Suprapubic skin (tissue), 4 donors: ENCODE measurements at regions not wholly inside any gene's neighbourhood (a gene's known extent, or its start where the extent isn't known, plus 50 kb on each side); places are given as distances from the start of the nearest gene placed in this dataset.

Experiments
- DNase-seq, 2 donors: peaks; one replicate each; pipeline ENCODE4 v3.0.0-alpha.2; 2019; ENCODE audit warnings: low spot score in 2 of 2
- H3K27ac ChIP-seq: fragments of 200-600 bp; sonication (generic); one replicate; pipeline ENCODE4 v1.5.1; 2019
- H3K27me3 ChIP-seq: fragments of 200-600 bp; sonication (generic); one replicate; pipeline ENCODE4 v1.5.1; 2019
- H3K36me3 ChIP-seq: fragments of 200-600 bp; sonication (generic); one replicate; pipeline ENCODE4 v1.5.1; 2019
- H3K4me1 ChIP-seq: fragments of 200-600 bp; sonication (generic); one replicate; pipeline ENCODE4 v1.5.1; 2019
- H3K4me3 ChIP-seq: fragments of 200-600 bp; sonication (generic); one replicate; pipeline ENCODE4 v1.5.1; 2019; ENCODE audit warnings: mild to moderate bottlenecking
- H3K9me3 ChIP-seq: fragments of 200-600 bp; sonication (generic); one replicate; pipeline ENCODE4 v1.5.1; 2019
- CTCF ChIP-seq, 2 donors: fragments of 200-600 bp in 1 of 2; fragments of 450-650 bp in 1 of 2; sonication (generic) in 1 of 2; IDR thresholded peaks; one replicate each; pipeline ENCODE4 v1.5.1; 2016 to 2019; ENCODE audit warnings: antibody characterized with exemption in 2 of 2, mild to moderate bottlenecking in 1 of 2, moderate library complexity in 1 of 2
- EP300 ChIP-seq: sonication (generic); formaldehyde crosslinking; IDR thresholded peaks from one replicate; pipeline ENCODE4 v1.6.1; 2017; ENCODE audit warnings: antibody characterized with exemption
- POLR2A ChIP-seq, 2 donors: fragments of 450-650 bp; IDR thresholded peaks; one replicate each; pipeline ENCODE4 v1.6.1; 2017; ENCODE audit warnings: antibody characterized with exemption in 2 of 2, mild to moderate bottlenecking in 2 of 2, moderate library complexity in 2 of 2
- POLR2AphosphoS5 ChIP-seq, 3 donors: sonication (generic); formaldehyde crosslinking; IDR thresholded peaks; one replicate each; pipeline ENCODE4 v1.6.1; 2017; ENCODE audit warnings: antibody characterized with exemption in 3 of 3
- WGBS: methylation state at CpG from one replicate; pipeline ENCODE4 v1.1.5; 2018; 5-methylcytosine and 5-hydroxymethylcytosine counted together

- Histone ChIP-seq H3K36me3 (no peaks in the 10 kb centered on the region), H3K9me3 (no peaks in the 10 kb centered on the region), H3K4me3 (no peak overlapping the region), H3K27ac (no peak overlapping the region), H3K27me3 (no peaks in the 10 kb centered on the region), H3K4me1 (no peaks in the 10 kb centered on the region)
- TF ChIP-seq CTCF (IDR thresholded peaks at IDR 0.05) (no peak), POLR2AphosphoS5 (IDR thresholded peaks at IDR 0.05) (no peak), EP300 (no peak), POLR2A (IDR thresholded peaks at IDR 0.05) (no peak)
- DNase-seq, result no peak
Measured at GRCh38 chr2:133908171-133908570, 339.9 kb upstream of the NCKAP5 start.

GRCh38 chr2:133918141-133918540 is 335.7 kb upstream of the MGAT5 start:
- H3K36me3 ChIP-seq, result no peaks in the 10 kb centered on the region
- TF ChIP-seq EP300, result no peak
- TF ChIP-seq POLR2A (IDR thresholded peaks at IDR 0.05), result no peak
- TF ChIP-seq POLR2AphosphoS5 (IDR thresholded peaks at IDR 0.05), result no peak
- TF ChIP-seq CTCF (IDR thresholded peaks at IDR 0.05), result no peak
- H3K27me3 ChIP-seq, result no peaks in the 10 kb centered on the region
- DNase-seq, result no peak
- no peak overlapping the region for H3K4me3 ChIP-seq
- H3K9me3 ChIP-seq, result no peaks in the 10 kb centered on the region
- H3K27ac ChIP-seq, result no peak overlapping the region
- no peaks in the 10 kb centered on the region for H3K4me1 ChIP-seq
- WGBS, result 90% methylated on average over 1 of the region's 1 CpG

- 38% methylated on average over 3 of the region's 3 CpGs for WGBS
- Histone ChIP-seq H3K36me3 (no peaks in the 10 kb centered on the region), H3K4me1 (no peaks in the 10 kb centered on the region), H3K9me3 (no peaks in the 10 kb centered on the region), H3K27me3 (no peaks in the 10 kb centered on the region), H3K4me3 (no peak overlapping the region), H3K27ac (no peak overlapping the region)
- no peak for DNase-seq
- TF ChIP-seq CTCF (IDR thresholded peaks at IDR 0.05) (no peak), POLR2AphosphoS5 (IDR thresholded peaks at IDR 0.05) (no peak), EP300 (no peak), POLR2A (IDR thresholded peaks at IDR 0.05) (no peak)
Measured at GRCh38 chr2:133919285-133919684, 334.6 kb upstream of the MGAT5 start.

- H3K9me3 ChIP-seq, result no peaks in the 10 kb centered on the region
- no peaks in the 10 kb centered on the region for H3K36me3 ChIP-seq
- TF ChIP-seq CTCF (IDR thresholded peaks at IDR 0.05) (no peak), POLR2A (IDR thresholded peaks at IDR 0.05) (no peak), POLR2AphosphoS5 (IDR thresholded peaks at IDR 0.05) (no peak), EP300 (no peak)
- no peak for DNase-seq
- WGBS, result 79% methylated on average over 2 of the region's 2 CpGs
- no peak overlapping the region for H3K4me3 ChIP-seq
- no peaks in the 10 kb centered on the region for H3K4me1 ChIP-seq
- no peaks in the 10 kb centered on the region for H3K27me3 ChIP-seq
- no peak overlapping the region for H3K27ac ChIP-seq
Measured at GRCh38 chr2:133927894-133928293, 326.0 kb upstream of the MGAT5 start.

- DNase-seq, result no peak
- no peaks in the 10 kb centered on the region for H3K9me3 ChIP-seq
- H3K4me3 ChIP-seq, result no peak overlapping the region
- TF ChIP-seq EP300 (no peak), POLR2AphosphoS5 (IDR thresholded peaks at IDR 0.05) (no peak), CTCF (IDR thresholded peaks at IDR 0.05) (no peak), POLR2A (IDR thresholded peaks at IDR 0.05) (no peak)
- no peak overlapping the region for H3K27ac ChIP-seq
- no peaks in the 10 kb centered on the region for H3K4me1 ChIP-seq
- WGBS, result 89% methylated on average over 8 of the region's 8 CpGs
- H3K27me3 ChIP-seq, result no peaks in the 10 kb centered on the region
- H3K36me3 ChIP-seq, result no peaks in the 10 kb centered on the region
Measured at GRCh38 chr2:133936096-133936495, 317.8 kb upstream of the MGAT5 start.
